NOMO-1 (cell line): ENCODE measurements at regions not wholly inside any gene's neighbourhood (a gene's known extent, or its start where the extent isn't known, plus 50 kb on each side); places are given as distances from the start of the nearest gene placed in this dataset.

Source experiments
- DNase-seq, 2 experiments: peaks; one replicate each; lab custom pipeline; 2025; ENCODE audit not compliant: unreplicated experiment in 2 of 2; lab: John Stamatoyannopoulos, UW

- DNase-seq = no peak
These were observed 132.1 kb downstream of the RHOU start for GRCh38 chr1:228867108-228867950.

- no peak for DNase-seq
These were observed 132.9 kb downstream of the RHOU start for GRCh38 chr1:228867951-228868730.

GRCh38 chr1:228868731-228869024, 133.4 kb downstream of the RHOU start:
- DNase-seq = no peak

GRCh38 chr1:228869312-228869824, 134.1 kb downstream of the RHOU start:
- no peak for DNase-seq

- DNase-seq = no peak
These were observed 134.9 kb downstream of the RHOU start for GRCh38 chr1:228870041-228870713.

- no peak for DNase-seq
These were observed 136.2 kb downstream of the RHOU start for GRCh38 chr1:228871314-228872061.

GRCh38 chr1:228872080-228872479, 136.8 kb downstream of the RHOU start:
- no peak for DNase-seq

- no peak for DNase-seq
These were observed 138.4 kb downstream of the RHOU start for GRCh38 chr1:228873709-228874108.

- no peak for DNase-seq
These were observed 140.5 kb downstream of the RHOU start for GRCh38 chr1:228875741-228876140.

GRCh38 chr1:228876187-228876586, 140.9 kb downstream of the RHOU start:
- DNase-seq = no peak

- DNase-seq = no peak
These were observed 143.9 kb downstream of the RHOU start for GRCh38 chr1:228879164-228879563.

- no peak for DNase-seq
These were observed 146.9 kb downstream of the RHOU start for GRCh38 chr1:228882041-228882770.

DNA sequence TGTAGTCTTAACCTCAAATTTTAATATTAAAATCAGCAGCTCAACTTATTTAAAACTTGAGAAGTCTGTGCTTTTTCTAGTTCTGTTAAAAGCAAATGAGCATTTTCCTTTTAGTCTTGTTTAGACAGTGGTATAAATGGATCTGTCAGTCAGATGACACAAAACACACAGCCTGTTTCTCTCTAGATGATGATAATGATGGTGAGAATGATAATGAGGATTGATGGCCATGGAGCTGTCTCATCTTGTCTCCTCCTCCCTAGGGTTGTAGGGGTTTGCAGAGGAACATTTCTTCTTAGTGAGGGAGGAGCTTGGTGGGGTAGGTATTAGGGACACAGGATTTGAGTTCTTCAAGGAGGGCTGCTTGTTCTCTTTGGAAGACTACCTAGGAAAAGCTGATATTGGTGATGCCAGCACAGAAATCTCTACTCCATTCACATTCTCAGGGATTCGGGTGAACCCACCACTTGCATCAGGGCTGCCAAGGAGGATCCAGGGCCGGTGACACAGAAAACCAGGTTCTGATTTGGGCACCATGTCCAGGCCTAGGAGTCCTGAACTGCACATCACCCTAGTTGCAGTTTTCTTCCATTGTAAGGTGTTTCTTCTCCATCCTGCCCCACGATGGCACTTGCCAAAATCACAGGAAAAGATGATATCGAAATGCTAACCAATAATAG, 147.6 kb downstream of the RHOU start:
- DNase-seq = no peak

GRCh38 chr1:228883535-228883934, 148.3 kb downstream of the RHOU start:
- no peak for DNase-seq

DNA sequence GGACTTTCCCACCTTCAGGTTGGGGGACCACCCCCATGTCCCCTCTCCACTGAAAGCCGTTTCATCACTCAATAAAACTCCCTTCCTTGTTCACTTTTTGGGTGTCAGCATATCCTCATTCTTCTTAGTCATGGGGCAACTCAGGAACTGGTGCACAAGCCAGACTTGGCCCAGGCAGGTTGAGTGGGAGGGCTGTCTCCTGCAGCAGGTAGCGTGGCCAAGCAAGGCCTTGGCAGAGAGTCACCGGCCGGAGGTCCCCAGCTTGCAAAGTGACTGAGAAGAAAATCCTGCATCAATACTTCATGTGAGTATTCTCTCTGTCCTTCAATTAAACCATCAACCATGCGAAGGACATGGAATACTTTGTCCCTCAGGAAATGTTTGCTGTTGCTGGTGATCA, 148.9 kb downstream of the RHOU start:
- no peak for DNase-seq

DNA sequence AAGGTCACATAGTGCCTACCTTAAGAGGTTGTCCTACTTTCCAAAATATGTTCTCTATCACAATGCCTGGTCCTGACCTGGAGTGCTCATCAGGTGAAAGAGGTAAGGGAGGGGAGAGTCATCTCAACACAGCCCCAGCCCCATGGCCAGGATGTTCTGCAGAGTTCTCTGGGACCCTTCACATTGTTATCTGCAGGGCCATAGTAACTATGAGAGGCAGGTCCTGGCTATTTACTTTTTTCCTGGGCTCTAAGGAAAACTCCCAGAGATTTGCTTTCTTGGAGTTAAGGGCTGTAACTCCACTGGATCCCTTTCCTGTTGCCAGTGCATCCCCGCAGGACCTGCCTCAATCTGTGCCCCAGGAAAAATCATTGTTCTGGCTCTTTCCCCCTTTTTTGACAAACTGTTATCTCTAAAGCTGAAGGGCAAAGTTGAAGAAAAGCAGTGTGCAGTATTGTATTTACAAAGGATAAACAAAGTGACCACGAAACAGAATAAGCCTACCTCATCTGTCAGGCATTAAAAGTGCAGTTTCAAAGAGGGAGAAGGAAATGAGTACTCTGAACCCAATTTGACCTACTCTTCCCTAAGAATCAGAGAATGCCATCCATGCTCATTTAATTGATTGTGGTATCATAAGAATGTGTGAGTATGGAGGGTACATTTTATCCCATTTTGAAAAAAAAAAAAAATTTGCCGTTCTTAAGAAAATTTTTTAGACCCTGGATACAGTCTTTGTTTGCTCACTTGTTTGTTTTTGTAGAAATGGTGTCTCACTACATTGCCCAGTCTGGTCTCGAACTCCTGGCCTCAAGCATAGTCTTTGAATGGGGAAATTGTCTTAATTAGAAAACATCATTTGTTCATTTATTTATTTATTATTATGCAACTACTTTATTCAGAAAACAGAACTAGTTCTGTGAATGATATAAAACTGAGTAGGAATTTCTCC, 149.6 kb downstream of the RHOU start:
- DNase-seq = no peak

GRCh38 chr1:228885845-228886244, 150.6 kb downstream of the RHOU start:
- no peak for DNase-seq

- DNase-seq = no peak
These were observed 151.8 kb downstream of the RHOU start for GRCh38 chr1:228887101-228887500.
